Stimulated activated CD8-positive, alpha-beta memory T cell treated with anti-CD3 and anti-CD28 coated beads, Interleukin-4, amount 100 ng/mL, for 48 hours (primary cell): ENCODE measurements at regions not wholly inside any gene's neighbourhood (a gene's known extent, or its start where the extent isn't known, plus 50 kb on each side); places are given as distances from the start of the nearest gene placed in this dataset.
"Not testable (repeated sequence)": the region's sequence is repeated elsewhere in the genome, so short reads cannot be mapped to it uniquely, and the experiment has no call there.

Experiments used
- DNase-seq: peaks from one replicate; pipeline ENCODE4 v3.0.0-alpha.2; 2020

GRCh38 chr7:131774419-131775220, 218.2 kb upstream of the PODXL start:
- DNase-seq, result no peak

- DNase-seq, result no peak
Observed at GRCh38 chr7:131773413-131773812, 217.0 kb upstream of the PODXL start.

- no peak for DNase-seq
Observed at GRCh38 chr7:131769241-131769640, 212.8 kb upstream of the PODXL start.

- no peak for DNase-seq
Observed at GRCh38 chr7:131767591-131767990, 211.2 kb upstream of the PODXL start.

GRCh38 chr7:131765575-131765974, 209.1 kb upstream of the PODXL start:
- no peak for DNase-seq

GRCh38 chr7:131764143-131764775, 207.8 kb upstream of the PODXL start:
- no peak for DNase-seq

- DNase-seq, result no peak
Observed at GRCh38 chr7:131762753-131763152, 206.3 kb upstream of the PODXL start.

- DNase-seq, result not testable (repeated sequence)
Observed at GRCh38 chr7:131755801-131756200, 199.4 kb upstream of the PODXL start.

GRCh38 chr7:131753620-131754222, 197.3 kb upstream of the PODXL start:
- DNase-seq, result no peak

GRCh38 chr7:131747658-131748232, 191.3 kb upstream of the PODXL start:
- DNase-seq, result no peak

GRCh38 chr7:131745390-131746248, 189.2 kb upstream of the PODXL start:
- no peak for DNase-seq

GRCh38 chr7:131741446-131741845, 185.0 kb upstream of the PODXL start:
- no peak for DNase-seq

- no peak for DNase-seq
Observed at GRCh38 chr7:131737746-131738465, 181.5 kb upstream of the PODXL start.

GRCh38 chr7:131735101-131735500, 178.7 kb upstream of the PODXL start:
- no peak for DNase-seq

- DNase-seq, result no peak
Observed at GRCh38 chr7:131733604-131734003, 177.2 kb upstream of the PODXL start.

- no peak for DNase-seq
Observed at GRCh38 chr7:131727189-131727588, 170.8 kb upstream of the PODXL start.

- no peak for DNase-seq
Observed at GRCh38 chr7:131726686-131727085, 170.3 kb upstream of the PODXL start.

GRCh38 chr7:131726031-131726430, 169.6 kb upstream of the PODXL start:
- DNase-seq, result no peak

GRCh38 chr7:131724776-131725345, 168.4 kb upstream of the PODXL start:
- DNase-seq, result no peak

- no peak for DNase-seq
Observed at GRCh38 chr7:131723926-131724325, 167.5 kb upstream of the PODXL start.

GRCh38 chr7:131722371-131722770, 165.9 kb upstream of the PODXL start:
- DNase-seq, result no peak

- no peak for DNase-seq
Observed at GRCh38 chr7:131721660-131722059, 165.2 kb upstream of the PODXL start.
